GM18873 (cell line): ENCODE measurements at regions not wholly inside any gene's neighbourhood (a gene's known extent, or its start where the extent isn't known, plus 50 kb on each side); places are given as distances from the start of the nearest gene placed in this dataset.
"Not testable (repeated sequence)": the region's sequence is repeated elsewhere in the genome, so short reads cannot be mapped to it uniquely, and the experiment has no call there.

Experiments
- ATAC-seq: cut with Tn5 transposase; IDR thresholded peaks from one replicate; pipeline ENCODE4 v1.9.1; 2021; ENCODE audit warnings: mild to moderate bottlenecking, moderate library complexity, moderate number of reproducible peaks; ENCODE audit not compliant: unreplicated experiment, low FRiP score

DNA sequence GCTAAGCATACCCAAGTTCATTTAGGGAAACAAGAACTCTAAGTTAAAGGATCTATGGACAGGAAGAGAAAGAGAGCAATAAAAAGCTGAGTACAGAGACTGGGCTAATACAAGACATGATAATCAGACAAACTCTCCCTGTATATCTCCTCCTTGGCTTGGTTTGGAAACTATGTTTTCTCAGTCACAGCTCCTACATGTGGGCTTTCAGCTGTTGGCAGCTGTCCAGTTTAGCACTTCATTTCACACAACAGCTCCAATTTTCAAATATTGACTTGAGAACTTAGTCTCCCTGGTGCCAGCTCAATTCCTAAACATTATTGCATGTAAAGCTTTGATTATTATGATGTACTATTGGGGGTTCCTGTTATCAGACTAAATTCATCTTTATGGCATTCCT is 222.8 kb upstream of the OBI1 start:
- ATAC-seq, result no peak

DNA sequence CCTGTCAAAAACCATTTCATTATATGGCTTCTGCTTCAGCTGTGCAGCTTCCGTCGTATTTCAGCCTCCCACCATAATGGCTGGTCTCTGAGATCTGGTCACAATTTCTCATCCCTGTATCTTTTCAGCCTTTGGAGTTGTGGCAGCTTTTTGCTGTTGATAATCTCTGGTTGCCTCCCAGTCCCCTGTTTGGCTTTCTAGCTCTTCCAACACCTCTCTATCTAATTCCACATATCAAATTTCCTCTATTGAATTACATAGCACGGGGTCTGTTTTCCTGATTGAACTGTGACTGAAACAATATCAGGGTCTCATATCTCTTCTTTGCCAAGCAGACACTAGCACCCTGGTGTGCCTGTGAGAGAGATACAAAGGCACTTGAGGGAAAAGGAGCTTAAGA is 222.1 kb upstream of the OBI1 start:
- ATAC-seq, result no peak

DNA sequence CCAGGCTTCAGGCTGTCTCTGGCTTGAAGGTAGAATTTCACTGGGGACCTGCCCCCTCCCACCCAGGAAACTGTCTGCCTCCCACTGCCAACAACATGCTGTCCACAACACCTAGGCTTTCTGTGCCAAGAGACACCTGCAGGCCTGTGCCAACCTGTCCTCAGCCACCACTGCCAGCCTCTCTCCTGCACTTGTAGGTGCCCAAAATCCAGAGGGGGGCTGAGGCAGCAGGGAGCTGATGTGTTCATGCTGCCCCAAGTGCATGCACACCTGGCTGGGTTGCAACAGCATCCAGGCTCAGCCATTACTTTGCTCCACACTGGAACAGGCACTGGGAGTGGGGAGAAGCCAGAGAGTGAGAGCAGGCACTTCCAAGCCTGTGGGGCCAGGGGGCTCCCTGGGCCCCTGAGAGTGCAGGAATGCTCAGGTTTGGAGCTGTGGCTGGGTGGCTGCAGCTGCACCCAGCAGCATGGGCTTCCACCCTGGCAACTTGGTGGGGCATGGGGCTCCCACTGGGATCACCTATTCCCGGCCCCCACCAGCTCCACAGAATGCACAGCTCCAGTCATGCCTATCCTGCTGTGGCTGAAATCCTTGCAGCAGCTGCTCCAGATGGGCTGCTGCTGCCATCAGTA is 218.1 kb upstream of the OBI1 start:
- no peak for ATAC-seq

DNA sequence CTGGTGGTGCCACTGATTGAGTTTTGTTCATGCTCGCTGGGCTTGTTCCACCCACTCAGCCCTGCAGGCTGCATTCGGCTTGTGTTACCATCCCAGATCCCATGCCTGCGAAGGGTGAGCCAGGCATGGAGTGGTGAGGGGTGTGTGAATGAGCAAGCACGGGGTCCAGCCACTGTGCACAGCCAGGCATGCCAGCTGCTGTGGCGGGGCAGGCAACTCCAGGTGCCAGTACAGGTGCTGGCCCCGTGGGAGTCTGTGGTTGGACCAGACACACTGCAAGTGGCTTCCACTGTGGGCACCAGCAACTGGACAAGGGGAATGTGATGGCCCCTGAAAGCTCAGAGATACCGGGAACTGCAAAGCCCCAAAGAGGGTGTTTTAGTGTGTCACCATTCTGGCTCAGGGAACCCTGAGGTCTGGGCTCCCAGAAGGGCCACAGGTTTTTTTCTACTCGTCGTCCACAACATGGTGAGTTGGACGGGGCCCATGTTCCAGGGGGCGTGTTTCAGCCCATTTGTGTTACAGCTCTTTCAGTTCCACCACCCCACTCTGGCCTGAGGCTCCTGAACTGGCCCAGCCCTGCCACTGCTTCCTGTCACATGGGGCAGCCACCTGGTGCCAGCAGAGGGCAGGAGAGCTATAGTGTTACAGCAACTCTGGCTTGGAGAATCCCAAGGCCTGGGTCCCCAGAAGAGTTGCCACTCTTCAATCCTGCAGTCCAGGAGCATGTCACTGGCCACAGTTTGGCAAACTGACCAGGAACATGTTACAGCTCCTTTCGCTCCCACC is 217.0 kb upstream of the OBI1 start:
- ATAC-seq, result peak; percentile 58

DNA sequence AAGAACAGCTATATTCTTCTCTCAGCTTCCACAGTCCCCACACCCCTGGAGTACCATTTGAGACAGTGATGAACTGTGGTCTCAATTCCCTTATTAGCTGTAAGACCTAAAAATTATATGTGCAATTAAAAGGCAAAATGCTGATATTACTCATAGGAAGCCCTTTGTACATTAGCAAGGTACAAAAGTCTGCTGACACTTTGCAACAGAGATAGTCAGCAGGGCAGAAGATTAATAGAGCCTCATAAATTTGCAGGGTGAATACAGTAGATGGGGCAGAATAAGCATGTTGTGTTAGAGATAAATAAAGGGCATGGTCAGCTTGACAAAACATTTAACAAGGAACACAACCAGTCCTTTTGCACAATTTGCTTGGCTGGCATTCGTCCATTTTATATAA is 210.0 kb upstream of the OBI1 start:
- no peak for ATAC-seq

DNA sequence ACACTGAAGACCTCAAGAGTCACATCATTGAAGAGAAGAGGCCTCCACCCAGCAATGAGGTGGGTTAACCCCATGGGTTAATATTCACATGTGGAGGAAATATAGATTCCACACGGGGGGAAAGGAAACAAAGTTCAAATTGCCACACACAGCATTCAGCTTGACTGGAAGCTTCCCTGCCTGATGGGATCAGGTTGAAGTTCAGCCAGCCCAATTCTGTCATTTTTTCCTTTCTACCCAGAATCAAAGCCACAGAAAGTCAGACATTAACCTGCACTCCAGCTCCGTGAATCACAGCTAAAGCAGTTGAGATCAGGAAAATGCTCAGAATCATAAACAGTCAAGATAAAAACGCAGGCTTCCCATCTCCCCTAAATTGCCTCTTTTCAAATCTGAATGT is 208.7 kb upstream of the OBI1 start:
- no peak for ATAC-seq

DNA sequence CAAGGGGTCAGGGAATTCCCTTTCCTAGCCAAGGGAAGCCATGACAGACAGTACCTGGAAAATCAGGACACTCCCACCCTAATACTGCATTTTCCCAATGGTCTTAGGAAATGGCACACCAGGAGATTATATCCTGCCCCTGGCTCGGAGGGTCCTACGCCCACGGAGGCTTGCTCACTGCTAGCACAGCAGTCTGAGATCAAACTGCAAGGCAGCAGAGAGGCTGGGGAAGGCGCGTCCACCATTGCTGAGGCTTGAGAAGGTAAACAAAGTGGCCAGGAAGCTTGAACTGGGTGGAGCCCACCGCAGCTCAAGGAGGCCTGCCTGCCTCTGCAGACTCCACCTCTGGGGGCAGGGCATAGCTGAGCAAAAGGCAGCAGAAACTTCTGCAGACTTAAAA is 207.1 kb upstream of the OBI1 start:
- not testable (repeated sequence) for ATAC-seq

DNA sequence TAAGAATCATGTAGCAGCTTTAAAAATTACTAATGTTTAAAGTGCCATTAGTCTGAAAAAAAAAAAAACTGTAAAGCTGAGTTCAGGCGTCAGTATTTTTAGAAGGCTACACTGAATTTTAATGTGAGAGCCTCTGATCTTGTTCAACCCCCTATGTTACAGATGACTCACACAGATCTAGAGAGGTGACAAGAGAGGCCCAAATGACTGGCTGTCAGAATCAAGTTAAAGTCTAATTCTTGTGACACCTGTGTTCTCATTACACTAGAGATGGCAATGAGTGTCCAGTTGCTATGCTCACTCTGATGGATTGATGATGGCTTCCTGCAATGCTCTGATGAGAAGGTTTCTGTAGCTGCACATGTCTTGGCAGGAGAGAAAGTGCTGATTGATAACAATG is 203.5 kb upstream of the OBI1 start:
- no peak for ATAC-seq

DNA sequence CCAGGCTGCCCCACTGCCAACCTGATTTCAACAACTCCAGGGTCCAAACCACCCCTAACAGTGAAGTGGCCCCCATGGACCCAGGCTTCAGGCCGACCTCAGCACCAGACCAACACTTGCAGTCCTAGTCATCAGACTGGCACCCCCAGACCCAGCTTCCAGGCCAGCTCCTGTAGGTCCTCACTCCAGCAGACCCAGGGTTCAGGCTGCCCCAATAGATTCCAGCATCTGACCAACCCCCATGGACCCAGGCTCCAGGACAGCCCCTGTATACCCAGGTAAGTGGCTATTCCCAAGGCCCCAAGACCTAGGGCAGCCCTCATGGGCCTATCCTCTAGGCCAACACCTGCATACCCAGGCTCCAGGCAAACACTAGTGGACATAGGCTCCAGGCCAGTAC is 193.8 kb upstream of the OBI1 start:
- no peak for ATAC-seq

DNA sequence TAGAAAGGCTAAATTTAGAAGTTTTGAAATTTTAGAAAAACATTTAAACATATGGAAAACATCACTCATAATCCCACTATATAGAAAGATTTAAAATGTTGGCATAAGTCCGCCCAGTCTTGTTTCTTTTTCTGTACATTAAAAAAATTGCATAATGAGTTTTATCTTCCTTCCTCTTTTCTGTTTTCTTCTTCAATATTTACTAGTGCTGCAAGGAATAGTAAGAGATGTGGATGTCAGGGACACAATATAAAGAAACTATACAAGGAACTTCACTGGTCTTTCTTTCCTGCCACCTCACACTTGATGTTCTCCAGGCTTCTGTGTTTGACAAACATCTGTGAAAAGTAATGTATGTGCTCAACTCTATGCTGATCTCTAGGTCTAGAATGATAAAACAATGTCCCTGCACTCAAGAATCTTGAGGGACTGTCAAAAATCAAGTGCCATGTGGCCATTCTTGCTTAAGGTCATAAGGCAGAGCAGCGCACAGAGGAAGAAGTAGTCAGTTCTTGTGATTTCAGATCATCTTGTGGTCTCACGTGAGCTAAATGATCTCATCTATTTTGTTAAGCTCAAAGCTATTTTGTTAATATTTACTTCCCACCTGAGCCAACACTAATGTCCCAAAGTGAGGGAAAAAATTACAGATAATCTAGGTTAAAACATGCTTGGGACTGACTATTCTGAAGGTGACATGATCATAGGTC is 186.9 kb upstream of the OBI1 start:
- no peak for ATAC-seq

DNA sequence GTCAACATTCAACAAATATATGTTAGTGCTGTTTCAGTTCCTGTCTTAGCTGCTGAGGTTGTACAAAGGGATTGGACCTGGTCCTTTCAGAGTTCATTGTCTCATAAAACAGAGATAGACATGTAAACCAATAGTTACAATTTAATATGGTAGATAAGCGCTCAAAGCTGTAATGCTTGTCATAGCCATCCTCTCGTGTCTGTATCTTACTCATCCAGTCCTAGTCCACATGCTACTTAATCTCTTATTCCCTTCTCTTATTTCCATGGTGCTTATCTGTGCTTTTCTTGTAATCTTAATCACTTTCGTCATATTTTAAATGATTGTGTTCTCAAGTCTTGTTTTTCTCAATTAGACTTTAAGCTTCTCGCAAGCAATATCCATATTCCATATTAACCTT is 185.2 kb upstream of the OBI1 start:
- ATAC-seq, result no peak

DNA sequence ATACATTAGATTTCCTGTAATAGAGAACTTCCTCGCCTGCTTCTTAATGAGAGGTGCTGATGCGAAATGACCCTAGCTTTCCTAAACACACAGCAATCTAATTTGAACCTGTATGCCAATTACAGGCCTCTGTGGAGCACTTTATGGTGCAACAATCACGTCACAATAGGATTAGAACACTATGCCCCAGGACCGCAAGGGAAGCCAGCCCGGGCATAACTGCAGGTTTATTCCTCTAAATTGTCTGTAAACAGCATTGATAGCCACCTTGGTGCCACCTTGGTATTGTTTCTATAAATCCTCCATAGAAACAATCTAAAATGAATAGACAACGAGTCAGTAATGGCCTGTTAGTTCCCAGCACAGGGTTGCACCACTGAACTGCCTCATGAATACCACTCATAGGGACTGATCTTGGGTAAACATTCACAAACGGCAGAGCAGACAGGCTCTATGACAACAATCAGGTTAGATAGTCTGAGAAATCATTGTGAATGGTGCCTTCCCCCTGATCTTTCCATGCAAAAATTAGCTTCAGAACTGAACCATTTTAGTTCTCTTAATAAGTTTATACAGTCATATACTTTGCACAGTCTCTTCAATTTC is 182.5 kb upstream of the OBI1 start:
- ATAC-seq, result no peak

DNA sequence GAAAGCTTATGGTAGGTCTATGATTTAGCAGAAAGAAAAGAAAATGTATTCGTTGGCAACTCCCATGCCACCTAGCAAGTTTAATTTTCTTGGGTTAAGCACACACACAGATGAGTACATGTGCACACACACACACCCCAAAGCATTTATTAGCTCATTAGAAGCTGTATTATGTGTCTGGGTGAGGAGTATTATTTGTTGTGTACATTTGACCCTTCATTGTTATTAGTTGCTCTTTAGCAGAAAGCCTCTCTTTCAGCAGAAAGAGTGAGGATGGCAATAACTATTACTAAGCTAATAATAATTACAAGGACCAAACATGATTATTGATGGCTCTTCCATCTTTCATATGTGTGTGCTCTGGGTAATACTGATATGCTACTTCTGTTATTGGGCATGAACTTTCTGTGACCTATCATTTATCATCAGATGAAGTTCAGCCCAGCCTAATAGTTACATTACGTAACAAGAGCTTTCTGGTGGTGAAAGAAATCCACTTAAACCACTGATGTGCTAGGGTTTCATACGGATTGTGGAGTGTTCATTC is 177.4 kb upstream of the OBI1 start:
- ATAC-seq, result no peak

DNA sequence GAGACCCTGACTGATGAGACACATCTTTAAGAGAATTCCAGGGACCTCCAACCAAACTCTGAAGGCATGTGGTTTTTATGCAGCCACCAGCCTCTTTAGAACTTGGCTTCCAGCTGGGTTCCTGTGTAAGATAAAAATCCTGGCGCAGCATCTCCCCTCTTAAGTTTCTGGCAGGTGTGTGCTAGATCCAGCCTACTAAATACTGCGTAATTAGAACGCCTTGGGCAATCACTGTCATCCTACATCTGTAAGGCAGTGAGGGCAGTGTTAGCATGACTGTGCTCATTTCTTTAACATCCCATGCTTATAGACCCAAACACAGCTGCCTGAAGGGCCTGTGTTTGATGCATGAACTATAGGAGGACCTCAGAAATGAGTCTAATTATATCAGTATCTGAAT is 173.5 kb upstream of the OBI1 start:
- ATAC-seq, result no peak

DNA sequence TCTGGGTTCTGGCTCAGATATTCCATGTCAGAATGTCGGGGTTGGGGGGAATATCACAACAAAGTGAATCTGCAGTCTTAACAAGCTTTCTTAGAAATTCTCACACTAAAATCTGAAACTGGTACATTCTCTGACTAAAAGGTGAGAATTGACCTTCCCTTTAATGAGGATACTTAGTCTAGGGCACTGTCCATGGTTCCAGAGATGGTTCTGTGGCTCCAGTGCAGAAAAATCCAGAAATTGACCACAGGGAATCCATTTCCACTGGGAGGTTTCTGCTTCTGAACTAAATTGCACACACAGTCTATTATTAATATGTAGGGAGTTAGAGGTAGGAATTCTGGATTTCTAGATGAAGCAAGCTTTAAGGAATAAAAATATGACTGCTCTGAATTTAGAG is 171.6 kb upstream of the OBI1 start:
- no peak for ATAC-seq

DNA sequence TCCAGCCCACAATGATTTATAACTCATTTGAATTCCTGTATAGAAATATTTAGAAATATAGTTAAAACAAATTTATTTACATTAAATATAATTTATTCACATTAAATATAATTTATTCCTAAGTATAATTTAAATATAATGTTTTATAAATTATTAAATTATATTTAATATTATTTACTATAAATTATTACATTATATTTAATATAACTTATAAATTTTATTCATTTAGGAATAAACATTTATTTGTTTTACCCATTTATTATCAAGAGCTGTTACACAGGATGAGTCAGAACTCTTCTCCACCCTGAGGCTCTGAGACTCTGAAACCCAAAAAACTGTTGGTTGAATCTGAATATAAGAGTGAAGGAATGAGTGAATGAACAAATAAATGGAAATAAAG is 170.9 kb upstream of the OBI1 start:
- no peak for ATAC-seq

DNA sequence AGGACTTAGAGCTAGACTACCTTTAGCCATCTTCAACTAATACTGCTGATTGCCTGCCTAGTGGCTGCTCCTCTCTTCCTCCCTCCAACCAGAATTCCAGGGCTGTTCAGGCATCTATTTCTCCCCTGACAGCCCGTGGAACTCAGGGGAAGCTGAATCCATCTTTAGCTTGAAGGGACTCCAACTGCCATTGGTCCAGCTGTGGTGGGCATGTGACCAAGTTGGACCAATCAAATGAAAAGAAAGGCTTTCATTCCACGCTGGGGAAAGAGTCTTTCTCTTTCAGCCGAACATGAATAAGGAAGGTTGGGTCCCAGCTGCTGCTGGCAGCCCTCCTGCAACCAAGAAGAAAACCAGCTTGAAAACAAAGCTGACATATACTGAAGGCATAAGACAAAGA is 168.5 kb upstream of the OBI1 start:
- no peak for ATAC-seq

DNA sequence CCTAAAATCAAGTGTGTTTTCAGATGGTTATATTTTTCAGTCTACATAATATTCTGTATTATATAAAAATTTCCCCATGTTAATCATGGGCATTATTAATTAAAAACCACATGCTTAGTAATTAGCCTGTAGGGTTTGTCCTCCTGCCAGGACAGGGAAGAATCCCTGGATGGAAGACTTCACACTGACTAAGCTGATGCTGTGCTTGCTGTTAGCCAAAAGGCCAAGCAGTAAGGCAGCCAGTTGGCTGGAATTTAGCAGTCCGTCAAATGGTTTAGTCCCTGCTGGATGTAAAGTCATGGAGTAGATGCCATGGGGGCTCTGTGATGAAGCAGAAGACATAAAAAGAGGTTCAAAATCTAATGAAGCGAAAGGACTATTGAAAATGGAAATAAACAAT is 168.0 kb upstream of the OBI1 start:
- no peak for ATAC-seq

DNA sequence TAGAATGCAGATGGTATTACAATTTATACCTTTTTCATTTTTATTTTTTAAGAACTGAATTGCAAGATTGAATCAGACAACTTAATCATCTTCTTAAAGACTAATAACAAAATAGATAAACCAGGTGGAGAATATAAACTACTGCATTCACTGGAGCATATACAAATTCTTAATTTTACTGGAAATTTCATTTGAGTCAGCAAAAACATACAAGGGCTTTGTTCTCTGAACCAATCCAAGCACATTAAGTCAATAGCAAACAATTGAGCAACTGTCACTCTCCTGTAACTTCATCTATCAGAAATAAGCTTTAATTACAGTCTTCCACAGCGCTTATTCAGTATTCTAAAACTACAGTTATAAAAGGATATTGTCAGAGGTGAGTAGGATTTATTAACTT is 167.4 kb upstream of the OBI1 start:
- ATAC-seq, result no peak

DNA sequence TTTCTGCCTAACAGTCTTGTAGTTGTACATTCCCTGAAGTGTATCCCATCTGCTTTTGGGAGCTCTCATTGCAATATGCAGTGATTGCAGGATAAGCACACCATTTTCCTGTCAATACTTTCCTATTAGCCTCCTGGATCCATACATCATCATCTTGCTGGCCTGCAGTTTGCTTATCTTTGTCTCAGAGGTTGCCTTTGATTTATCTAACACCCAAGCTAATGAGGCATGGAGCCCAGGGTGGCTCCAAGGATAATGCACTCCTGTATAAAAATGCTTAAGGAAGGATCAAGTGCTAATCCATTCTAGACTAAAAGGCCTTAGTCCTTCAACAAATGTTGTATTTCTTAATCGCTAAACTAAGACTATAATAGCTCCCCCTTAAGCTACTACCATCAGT is 161.6 kb upstream of the OBI1 start:
- ATAC-seq, result no peak

DNA sequence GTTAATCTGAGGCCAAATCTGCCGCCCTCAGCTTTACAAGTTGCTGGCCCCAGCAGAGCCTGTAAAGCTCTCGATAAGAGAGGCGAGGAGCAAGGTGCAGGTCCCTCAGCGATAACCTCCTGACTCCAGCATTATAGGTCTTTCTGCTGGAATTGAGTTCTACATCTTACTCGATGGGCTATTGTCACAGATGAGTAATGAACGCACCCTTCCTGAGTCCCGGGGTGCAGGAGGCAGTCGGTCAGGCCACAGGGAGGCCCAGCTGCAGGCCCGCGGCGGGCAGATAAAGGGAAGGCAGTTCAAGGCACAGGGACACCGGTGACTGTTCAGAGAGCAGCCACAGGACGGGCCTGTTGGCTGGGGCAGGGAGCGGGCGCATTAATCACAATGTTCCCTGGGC is 157.6 kb upstream of the OBI1 start:
- no peak for ATAC-seq
